Cardiac muscle cell (in vitro differentiated cells and primary cell): ENCODE measurements at regions not wholly inside any gene's neighbourhood (a gene's known extent, or its start where the extent isn't known, plus 50 kb on each side); places are given as distances from the start of the nearest gene placed in this dataset.

Experiments used
- DNase-seq, 2 donors: peaks; one replicate each; pipeline versions ENCODE4 v3.0.0 to v3.0.0-alpha.2; 2010 to 2017; ENCODE audit warnings: low read depth in 1 of 2, low spot score in 1 of 2
- H3K27ac ChIP-seq: fragments of 200-600 bp; sonication (generic); 2 replicates; pipeline ENCODE4 v1.5.1; 2016
- H3K27me3 ChIP-seq: fragments of 200-600 bp; sonication (generic); 2 replicates; pipeline ENCODE4 v1.6.0; 2016; ENCODE audit warnings: control low read depth
- H3K36me3 ChIP-seq: fragments of 200-600 bp; sonication (generic); 2 replicates; pipeline ENCODE4 v1.5.1; 2016; ENCODE audit warnings: control low read depth
- H3K4me1 ChIP-seq: fragments of 200-600 bp; sonication (generic); 2 replicates; pipeline ENCODE4 v1.8.1; 2017; ENCODE audit warnings: low read depth, mild to moderate bottlenecking, mixed run types
- H3K4me3 ChIP-seq: fragments of 200-600 bp; sonication (generic); 2 replicates; pipeline ENCODE4 v1.5.1; 2016; ENCODE audit warnings: mild to moderate bottlenecking
- H3K9me3 ChIP-seq: fragments of 200-600 bp; sonication (generic); 2 replicates; pipeline ENCODE4 v1.5.1; 2017; ENCODE audit warnings: low read depth, mild to moderate bottlenecking, control low read depth
- CTCF ChIP-seq: IDR thresholded peaks from 2 replicates; pipeline ENCODE4 v1.5.1; 2012; ENCODE audit warnings: low read depth, mild to moderate bottlenecking, low read length

- DNase-seq, result no peak
- no peak overlapping the region for H3K27ac ChIP-seq
- H3K36me3 ChIP-seq, result no peaks in the 10 kb centered on the region
- H3K9me3 ChIP-seq, result no peaks in the 10 kb centered on the region
- no peaks in the 10 kb centered on the region for H3K4me1 ChIP-seq
- no peaks in the 10 kb centered on the region for H3K27me3 ChIP-seq
- no peak overlapping the region for H3K4me3 ChIP-seq
- no peak for TF ChIP-seq CTCF
These were observed 55.8 kb downstream of the IGF2 start for GRCh38 chr11:2083411-2083810.

GRCh38 chr11:2077061-2077802, 62.0 kb downstream of the IGF2 start:
- H3K27ac ChIP-seq, result no peak overlapping the region

GRCh38 chr11:2076441-2076840, 62.7 kb downstream of the IGF2 start:
- DNase-seq, result no peak
- Histone ChIP-seq H3K4me3 (no peak overlapping the region), H3K9me3 (no peaks in the 10 kb centered on the region), H3K4me1 (no peaks in the 10 kb centered on the region), H3K27ac (no peak overlapping the region), H3K27me3 (no peaks in the 10 kb centered on the region), H3K36me3 (no peaks in the 10 kb centered on the region)
- TF ChIP-seq CTCF, result no peak

More at GRCh38 chr11:2077061-2077802, 62.0 kb downstream of the IGF2 start:
- DNase-seq, result peak in 1 of 2 donors; percentile 53
- Histone ChIP-seq H3K4me3 (no peak overlapping the region), H3K9me3 (no peaks in the 10 kb centered on the region), H3K36me3 (no peaks in the 10 kb centered on the region), H3K27me3 (no peaks in the 10 kb centered on the region), H3K4me1 (no peaks in the 10 kb centered on the region)
- TF ChIP-seq CTCF, result no peak

- DNase-seq, result peak in 1 of 2 donors; percentile 22
- TF ChIP-seq CTCF, result peak; percentile 29
- no peak overlapping the region for H3K27ac ChIP-seq
- H3K36me3 ChIP-seq, result no peaks in the 10 kb centered on the region
- no peaks in the 10 kb centered on the region for H3K4me1 ChIP-seq
- no peaks in the 10 kb centered on the region for H3K9me3 ChIP-seq
- H3K27me3 ChIP-seq, result peaks cover 15% of the 10 kb centered on the region
- no peak overlapping the region for H3K4me3 ChIP-seq
These were observed 64.8 kb downstream of the IGF2 start for GRCh38 chr11:2074266-2074825.

- H3K4me3 ChIP-seq, result no peak overlapping the region
- H3K4me1 ChIP-seq, result no peaks in the 10 kb centered on the region
- no peaks in the 10 kb centered on the region for H3K9me3 ChIP-seq
- peak in 1 of 2 donors; percentile 39 for DNase-seq
- no peak for TF ChIP-seq CTCF
- no peaks in the 10 kb centered on the region for H3K36me3 ChIP-seq
- peaks cover 22% of the 10 kb centered on the region for H3K27me3 ChIP-seq
- H3K27ac ChIP-seq, result no peak overlapping the region
These were observed 66.5 kb downstream of the IGF2 start for GRCh38 chr11:2072551-2073261.
